Osteocyte (in vitro differentiated cells): ENCODE measurements at regions not wholly inside any gene's neighbourhood (a gene's known extent, or its start where the extent isn't known, plus 50 kb on each side); places are given as distances from the start of the nearest gene placed in this dataset.

ENCODE experiments used
- DNase-seq: peaks from one replicate; pipeline ENCODE4 v3.0.0; 2021; ENCODE audit warnings: mixed read lengths; ENCODE audit not compliant: unreplicated experiment; ENCODE audit errors: extremely low spot score
- H3K27ac Mint-ChIP-seq: one replicate; pipeline ENCODE4 v1.8.0; 2021; ENCODE audit warnings: mild to moderate bottlenecking, mixed read lengths; ENCODE audit not compliant: unreplicated experiment
- H3K27me3 Mint-ChIP-seq: one replicate; pipeline ENCODE4 v1.8.0; 2021; ENCODE audit warnings: mixed read lengths; ENCODE audit not compliant: unreplicated experiment
- H3K36me3 Mint-ChIP-seq: one replicate; pipeline ENCODE4 v1.8.0; 2021; ENCODE audit warnings: mixed read lengths; ENCODE audit not compliant: unreplicated experiment
- H3K4me1 Mint-ChIP-seq: one replicate; pipeline ENCODE4 v1.8.0; 2021; ENCODE audit warnings: mixed read lengths; ENCODE audit not compliant: unreplicated experiment
- H3K4me3 Mint-ChIP-seq: one replicate; pipeline ENCODE4 v1.8.0; 2021; ENCODE audit warnings: mild to moderate bottlenecking, moderate library complexity, mixed read lengths; ENCODE audit not compliant: unreplicated experiment
- H3K9me3 Mint-ChIP-seq: one replicate; pipeline ENCODE4 v1.8.0; 2021; ENCODE audit warnings: mixed read lengths; ENCODE audit not compliant: unreplicated experiment
- CTCF ChIP-seq: fragments of 200-600 bp; sonication (generic); IDR thresholded peaks from 2 replicates; pipeline ENCODE4 v1.5.0; 2021; ENCODE audit warnings: antibody characterized with exemption, mild to moderate bottlenecking, moderate library complexity

GRCh38 chr7:82701949-82702348, 258.4 kb upstream of the CACNA2D1 start:
- Mint-ChIP-seq H3K9me3 (peaks cover 3% of the 10 kb centered on the region), H3K4me3 (no peak overlapping the region), H3K27ac (no peak overlapping the region), H3K4me1 (no peaks in the 10 kb centered on the region), H3K27me3 (peaks cover 2% of the 10 kb centered on the region), H3K36me3 (no peaks in the 10 kb centered on the region)
- TF ChIP-seq CTCF: no peak
- no peak for DNase-seq

GRCh38 chr7:82700741-82701140, 257.2 kb upstream of the CACNA2D1 start:
- no peak for TF ChIP-seq CTCF
- Mint-ChIP-seq H3K9me3 (peaks cover 3% of the 10 kb centered on the region), H3K4me1 (no peaks in the 10 kb centered on the region), H3K27ac (no peak overlapping the region), H3K4me3 (no peak overlapping the region), H3K36me3 (no peaks in the 10 kb centered on the region), H3K27me3 (peaks cover 2% of the 10 kb centered on the region)
- DNase-seq: no peak

- peaks cover 3% of the 10 kb centered on the region for H3K9me3 Mint-ChIP-seq
- peaks cover 2% of the 10 kb centered on the region for H3K27me3 Mint-ChIP-seq
- H3K27ac Mint-ChIP-seq: no peak overlapping the region
- no peak for TF ChIP-seq CTCF
- no peak overlapping the region for H3K4me3 Mint-ChIP-seq
- no peaks in the 10 kb centered on the region for H3K4me1 Mint-ChIP-seq
- H3K36me3 Mint-ChIP-seq: no peaks in the 10 kb centered on the region
- DNase-seq: no peak
These were observed 256.2 kb upstream of the CACNA2D1 start for GRCh38 chr7:82699773-82700186.

GRCh38 chr7:82697897-82698296, 254.3 kb upstream of the CACNA2D1 start:
- no peak overlapping the region for H3K4me3 Mint-ChIP-seq
- H3K27me3 Mint-ChIP-seq: no peaks in the 10 kb centered on the region
- H3K36me3 Mint-ChIP-seq: no peaks in the 10 kb centered on the region
- no peak overlapping the region for H3K27ac Mint-ChIP-seq
- no peaks in the 10 kb centered on the region for H3K4me1 Mint-ChIP-seq
- H3K9me3 Mint-ChIP-seq: peaks cover 3% of the 10 kb centered on the region
- DNase-seq: no peak
- TF ChIP-seq CTCF: no peak

GRCh38 chr7:82696631-82697030, 253.1 kb upstream of the CACNA2D1 start:
- Mint-ChIP-seq H3K9me3 (peaks cover 3% of the 10 kb centered on the region), H3K27ac (no peak overlapping the region), H3K4me3 (no peak overlapping the region), H3K27me3 (peaks cover 3% of the 10 kb centered on the region), H3K36me3 (no peaks in the 10 kb centered on the region), H3K4me1 (no peaks in the 10 kb centered on the region)
- TF ChIP-seq CTCF: no peak
- DNase-seq: no peak
